ENCODE measurements at regions not wholly inside any gene's neighbourhood (a gene's known extent, or its start where the extent isn't known, plus 50 kb on each side); places are given as distances from the start of the nearest gene placed in this dataset.

GRCh38 chr11:87460842-87461637 is 423.3 kb downstream of the TMEM135 start:
- TF ChIP-seq, protein P1, sequence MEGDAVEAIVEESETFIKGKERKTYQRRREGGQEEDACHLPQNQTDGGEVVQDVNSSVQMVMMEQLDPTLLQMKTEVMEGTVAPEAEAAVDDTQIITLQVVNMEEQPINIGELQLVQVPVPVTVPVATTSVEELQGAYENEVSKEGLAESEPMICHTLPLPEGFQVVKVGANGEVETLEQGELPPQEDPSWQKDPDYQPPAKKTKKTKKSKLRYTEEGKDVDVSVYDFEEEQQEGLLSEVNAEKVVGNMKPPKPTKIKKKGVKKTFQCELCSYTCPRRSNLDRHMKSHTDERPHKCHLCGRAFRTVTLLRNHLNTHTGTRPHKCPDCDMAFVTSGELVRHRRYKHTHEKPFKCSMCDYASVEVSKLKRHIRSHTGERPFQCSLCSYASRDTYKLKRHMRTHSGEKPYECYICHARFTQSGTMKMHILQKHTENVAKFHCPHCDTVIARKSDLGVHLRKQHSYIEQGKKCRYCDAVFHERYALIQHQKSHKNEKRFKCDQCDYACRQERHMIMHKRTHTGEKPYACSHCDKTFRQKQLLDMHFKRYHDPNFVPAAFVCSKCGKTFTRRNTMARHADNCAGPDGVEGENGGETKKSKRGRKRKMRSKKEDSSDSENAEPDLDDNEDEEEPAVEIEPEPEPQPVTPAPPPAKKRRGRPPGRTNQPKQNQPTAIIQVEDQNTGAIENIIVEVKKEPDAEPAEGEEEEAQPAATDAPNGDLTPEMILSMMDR (conservative IDR thresholded peaks at IDR 0.05 in 1 of 2, IDR thresholded peaks at IDR 0.05 in 1 of 2; ENCODE audit: low read depth in 1 of 2, low read length in 2 of 2), result no peak
- TF ChIP-seq EZH2 (IDR thresholded peaks at IDR 0.05; ENCODE audit: low read length, missing control alignments), result no peak
